ENCODE measurements at regions not wholly inside any gene's neighbourhood (a gene's known extent, or its start where the extent isn't known, plus 50 kb on each side); places are given as distances from the start of the nearest gene placed in this dataset.

DNA sequence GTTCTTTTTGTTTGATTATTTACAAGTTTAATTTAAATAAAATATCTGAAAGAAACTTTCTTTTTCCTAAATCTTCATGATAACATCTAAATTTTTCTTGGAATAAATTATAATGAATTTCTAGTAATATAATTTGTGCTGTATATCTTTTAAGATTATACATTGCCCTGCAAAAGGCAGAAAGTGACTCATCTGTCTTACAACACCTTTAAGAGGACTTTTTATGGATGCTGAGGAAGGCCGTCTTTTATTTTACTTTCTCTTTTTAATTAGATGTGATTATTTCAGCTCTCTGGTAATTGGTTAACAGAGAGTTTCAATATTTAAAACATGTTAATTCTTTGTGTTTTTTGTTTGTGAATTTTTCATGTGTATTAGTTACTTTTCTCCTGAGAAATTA lies 598.4 kb downstream of the RPL10L start:
- TF ChIP-seq, protein P1, sequence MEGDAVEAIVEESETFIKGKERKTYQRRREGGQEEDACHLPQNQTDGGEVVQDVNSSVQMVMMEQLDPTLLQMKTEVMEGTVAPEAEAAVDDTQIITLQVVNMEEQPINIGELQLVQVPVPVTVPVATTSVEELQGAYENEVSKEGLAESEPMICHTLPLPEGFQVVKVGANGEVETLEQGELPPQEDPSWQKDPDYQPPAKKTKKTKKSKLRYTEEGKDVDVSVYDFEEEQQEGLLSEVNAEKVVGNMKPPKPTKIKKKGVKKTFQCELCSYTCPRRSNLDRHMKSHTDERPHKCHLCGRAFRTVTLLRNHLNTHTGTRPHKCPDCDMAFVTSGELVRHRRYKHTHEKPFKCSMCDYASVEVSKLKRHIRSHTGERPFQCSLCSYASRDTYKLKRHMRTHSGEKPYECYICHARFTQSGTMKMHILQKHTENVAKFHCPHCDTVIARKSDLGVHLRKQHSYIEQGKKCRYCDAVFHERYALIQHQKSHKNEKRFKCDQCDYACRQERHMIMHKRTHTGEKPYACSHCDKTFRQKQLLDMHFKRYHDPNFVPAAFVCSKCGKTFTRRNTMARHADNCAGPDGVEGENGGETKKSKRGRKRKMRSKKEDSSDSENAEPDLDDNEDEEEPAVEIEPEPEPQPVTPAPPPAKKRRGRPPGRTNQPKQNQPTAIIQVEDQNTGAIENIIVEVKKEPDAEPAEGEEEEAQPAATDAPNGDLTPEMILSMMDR (IDR thresholded peaks at IDR 0.05), result no peak
- TF ChIP-seq ZFX (IDR thresholded peaks at IDR 0.05; ENCODE audit: borderline replicate concordance), result no peak
- H3K27ac ChIP-seq, result no peak overlapping the region

DNA sequence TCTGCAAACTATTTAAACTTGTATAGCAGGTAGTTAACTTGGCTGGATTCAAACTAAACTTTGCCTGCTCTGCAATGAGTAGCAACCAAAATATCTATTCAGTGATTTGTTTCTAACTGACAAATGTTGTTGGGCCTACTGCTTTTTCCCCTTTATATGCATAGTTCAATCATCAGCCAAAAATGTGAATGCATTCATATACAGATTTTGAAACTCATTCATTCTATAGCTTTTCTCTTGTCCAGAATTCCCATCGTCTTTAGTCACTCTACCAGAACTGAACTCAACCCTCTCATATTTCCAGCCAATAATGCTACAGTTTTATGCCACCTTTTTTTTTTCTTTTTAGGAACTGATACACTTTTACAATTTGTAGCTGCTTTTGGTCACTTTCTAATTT lies 599.8 kb downstream of the RPL10L start:
- no peak for TF ChIP-seq ZFX (IDR thresholded peaks at IDR 0.05; ENCODE audit: borderline replicate concordance)
- TF ChIP-seq, protein P1 (IDR thresholded peaks at IDR 0.05), result no peak

DNA sequence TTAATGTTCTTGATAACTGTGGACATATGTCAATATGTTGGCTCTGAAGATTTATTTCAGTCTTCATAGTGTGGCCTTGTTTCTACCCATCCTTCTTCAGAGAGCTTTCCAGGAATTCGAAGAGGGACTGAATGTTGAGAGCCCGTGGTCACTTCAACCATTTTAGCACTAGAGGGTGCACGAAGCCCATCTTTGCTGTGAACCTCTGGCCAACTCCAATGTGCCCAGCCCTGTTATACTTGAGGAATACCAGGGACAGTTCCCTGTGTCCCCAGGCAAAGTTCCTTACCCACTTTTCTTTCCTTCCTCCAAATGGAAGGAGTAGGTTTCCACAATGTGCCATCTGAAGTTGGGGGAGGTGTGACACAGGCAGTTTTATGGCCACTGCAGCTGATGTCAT lies 603.5 kb downstream of the RPL10L start:
- H3K27ac ChIP-seq, result no peak overlapping the region
- TF ChIP-seq, protein P1 (IDR thresholded peaks at IDR 0.05), result no peak
- no peak for TF ChIP-seq ZFX (IDR thresholded peaks at IDR 0.05; ENCODE audit: borderline replicate concordance)

More for the DNA sequence above, 599.8 kb downstream of the RPL10L start:
- no peak overlapping the region for H3K27ac ChIP-seq

DNA sequence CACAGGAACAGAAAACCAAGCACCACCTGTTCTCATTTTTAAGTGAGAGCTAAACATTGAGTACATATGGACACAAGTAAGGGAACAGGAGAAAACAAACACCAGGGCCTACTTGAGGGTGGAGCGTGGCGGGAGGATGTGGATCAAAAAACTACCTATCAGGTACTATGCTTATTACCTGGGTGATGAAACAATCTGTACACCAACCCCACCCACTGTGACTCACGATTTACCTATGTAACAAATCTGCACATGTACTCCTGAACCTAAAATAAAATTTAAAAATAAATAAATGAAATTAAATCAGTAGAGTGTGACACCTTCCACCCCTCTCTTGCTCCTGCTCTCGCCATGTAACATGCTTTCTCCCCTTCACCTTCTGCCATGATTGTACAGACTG lies 615.5 kb downstream of the RPL10L start:
- TF ChIP-seq, protein P1 (IDR thresholded peaks at IDR 0.05), result no peak
- no peak for TF ChIP-seq ZFX (IDR thresholded peaks at IDR 0.05; ENCODE audit: borderline replicate concordance)
- H3K27ac ChIP-seq, result no peak overlapping the region

DNA sequence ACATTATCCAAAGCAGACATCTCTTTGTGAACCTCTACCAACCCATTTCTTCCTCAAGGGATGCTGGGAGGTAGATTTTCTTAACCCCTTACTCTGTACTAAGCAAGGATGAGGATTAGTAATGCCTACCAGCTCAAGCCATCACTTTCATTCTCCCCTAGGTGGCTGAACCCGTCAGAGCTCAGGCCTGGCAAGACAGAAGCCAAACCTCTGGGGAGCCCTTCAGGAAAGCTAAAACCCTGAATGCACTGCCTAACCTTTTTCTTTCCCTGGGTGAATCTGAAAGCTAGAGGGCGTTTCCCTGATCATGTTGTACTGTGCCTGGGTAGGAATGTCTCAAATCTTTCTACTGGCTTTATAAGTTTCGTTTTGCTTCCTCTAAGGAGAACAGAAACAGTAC lies 617.3 kb downstream of the RPL10L start:
- TF ChIP-seq, protein P1 (IDR thresholded peaks at IDR 0.05), result no peak
- TF ChIP-seq ZFX (IDR thresholded peaks at IDR 0.05; ENCODE audit: borderline replicate concordance), result no peak
- H3K27ac ChIP-seq, result no peak overlapping the region

DNA sequence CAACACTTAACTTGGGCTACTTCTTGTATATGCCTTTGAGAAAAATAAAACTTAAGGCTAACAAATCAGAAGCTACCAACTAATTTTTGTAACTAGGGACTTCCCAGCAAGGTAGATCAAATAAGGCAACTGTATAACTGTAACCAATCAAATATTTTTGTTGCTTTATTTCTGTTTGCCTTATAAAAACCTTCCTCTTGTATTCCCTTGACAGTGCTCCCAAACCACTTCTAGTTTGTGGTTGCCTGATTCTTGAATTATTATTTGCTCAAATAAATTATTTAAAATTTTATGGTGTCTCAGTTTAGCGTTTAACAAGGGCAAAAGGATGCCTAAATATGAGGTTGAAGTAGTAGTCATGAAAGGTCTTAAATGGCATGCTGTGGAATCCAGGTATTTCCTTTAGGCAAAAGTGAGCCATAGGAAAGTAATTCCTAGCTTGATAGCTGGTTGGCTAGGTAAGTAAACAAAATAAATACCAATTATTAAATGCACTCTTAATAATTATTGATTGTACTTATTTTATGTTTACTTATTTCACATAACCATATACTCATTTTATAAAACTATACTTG lies 632.6 kb downstream of the RPL10L start:
- no peak overlapping the region for H3K27ac ChIP-seq
- TF ChIP-seq ZFX (IDR thresholded peaks at IDR 0.05; ENCODE audit: borderline replicate concordance), result no peak
- TF ChIP-seq, protein P1 (IDR thresholded peaks at IDR 0.05), result no peak

DNA sequence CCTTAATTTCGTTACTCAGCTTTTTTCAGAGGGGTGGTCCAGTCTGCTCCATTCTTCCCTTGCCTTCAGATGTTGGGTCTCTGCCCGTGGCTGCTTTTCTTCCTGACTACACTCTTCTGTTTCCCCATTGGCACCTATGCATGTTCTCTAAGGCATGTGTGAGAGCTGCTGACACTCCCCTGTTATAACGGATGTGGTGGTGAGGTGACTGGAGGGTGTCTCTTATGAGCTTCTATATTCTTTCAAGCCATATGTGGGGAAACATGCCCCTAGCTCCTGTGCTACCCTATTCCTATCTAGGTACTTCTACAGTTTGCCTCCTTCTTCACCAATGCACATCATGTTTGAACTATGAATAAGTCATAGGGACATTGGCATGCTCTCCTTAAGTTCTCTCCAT lies 643.2 kb downstream of the RPL10L start:
- no peak for TF ChIP-seq ZFX (IDR thresholded peaks at IDR 0.05; ENCODE audit: borderline replicate concordance)
- TF ChIP-seq, protein P1 (IDR thresholded peaks at IDR 0.05), result no peak
- no peak overlapping the region for H3K27ac ChIP-seq

Data from 22Rv1 (cell line).